ENCODE measurements at regions not wholly inside any gene's neighbourhood (a gene's known extent, or its start where the extent isn't known, plus 50 kb on each side); places are given as distances from the start of the nearest gene placed in this dataset.
"Not testable (repeated sequence)": the region's sequence is repeated elsewhere in the genome, so short reads cannot be mapped to it uniquely, and the experiment has no call there.

GRCh38 chr13:61136093-61136492 is 279.6 kb downstream of the PCDH20 start:
- DNase-seq: no peak

GRCh38 chr13:61135583-61135982 is 280.1 kb downstream of the PCDH20 start:
- DNase-seq: no peak

DNA sequence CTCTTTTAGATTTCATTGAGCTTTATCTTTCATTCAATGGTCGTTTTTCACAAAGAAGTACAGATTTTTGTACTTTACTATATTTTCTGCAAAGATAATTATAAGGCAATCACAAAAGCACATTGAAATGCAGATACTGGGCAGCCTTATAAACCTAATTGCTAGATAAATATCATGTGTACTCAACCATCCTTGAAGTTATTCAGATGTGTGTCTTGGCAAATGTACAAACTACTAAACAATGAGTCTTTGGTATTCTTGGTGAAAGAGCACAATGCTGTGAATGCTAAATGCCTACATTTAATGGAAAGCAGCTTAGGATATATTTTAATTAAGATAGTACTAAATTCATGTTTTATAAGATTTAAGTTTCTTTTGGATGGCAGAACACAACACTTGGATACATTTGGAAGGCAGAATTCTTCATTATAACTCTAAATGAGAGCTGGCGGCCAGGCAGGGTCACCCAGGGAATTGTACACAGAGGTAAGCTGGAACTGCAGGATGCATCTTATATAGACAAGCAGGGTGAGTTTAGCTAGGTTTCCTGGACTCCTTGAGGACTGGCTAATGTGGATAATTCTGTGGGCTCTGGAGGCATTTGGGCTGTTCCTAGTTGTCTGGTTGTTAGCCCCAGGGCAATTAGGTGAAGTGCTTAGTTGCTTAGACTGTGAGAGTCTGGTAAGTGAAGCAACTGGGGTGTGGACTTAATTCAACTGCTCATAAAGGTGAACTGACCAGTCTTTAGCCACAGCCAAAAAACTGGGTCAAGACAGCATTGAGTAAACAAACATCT is 286.6 kb downstream of the PCDH20 start:
- DNase-seq: no peak

DNA sequence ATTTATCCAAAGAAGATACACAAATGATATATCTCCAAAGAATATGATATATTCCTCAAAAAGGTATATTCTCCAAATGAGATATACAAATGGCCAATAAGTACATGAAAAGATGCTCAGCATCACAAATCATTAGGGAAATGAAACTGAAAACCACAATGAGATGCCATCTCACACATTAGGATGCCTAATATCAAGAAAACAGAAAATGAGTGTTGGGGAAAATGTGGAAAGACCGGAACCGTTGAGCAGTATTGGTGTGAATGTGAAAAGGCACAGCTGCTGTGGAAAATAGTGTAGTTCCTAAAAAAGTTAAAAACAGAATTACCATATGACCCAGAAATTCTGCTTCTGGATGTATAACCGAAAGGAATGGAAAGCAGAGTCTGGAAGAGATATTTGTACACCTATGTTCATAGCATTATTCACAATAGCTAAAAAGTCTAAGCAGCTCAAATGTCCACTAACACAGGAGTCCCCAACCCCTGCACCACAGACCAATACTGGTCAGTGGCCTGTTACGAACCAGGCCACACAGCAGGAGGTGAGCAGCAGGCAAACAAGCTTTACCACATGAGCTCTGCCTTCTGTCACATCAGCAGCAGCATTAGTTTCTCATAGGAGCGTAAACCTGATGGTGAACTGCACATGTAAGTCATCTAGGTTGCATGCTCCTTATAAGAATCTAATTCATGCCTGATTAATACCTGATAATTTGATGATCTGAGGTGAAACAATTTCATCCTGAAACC is 291.9 kb downstream of the PCDH20 start:
- no peak for DNase-seq

DNA sequence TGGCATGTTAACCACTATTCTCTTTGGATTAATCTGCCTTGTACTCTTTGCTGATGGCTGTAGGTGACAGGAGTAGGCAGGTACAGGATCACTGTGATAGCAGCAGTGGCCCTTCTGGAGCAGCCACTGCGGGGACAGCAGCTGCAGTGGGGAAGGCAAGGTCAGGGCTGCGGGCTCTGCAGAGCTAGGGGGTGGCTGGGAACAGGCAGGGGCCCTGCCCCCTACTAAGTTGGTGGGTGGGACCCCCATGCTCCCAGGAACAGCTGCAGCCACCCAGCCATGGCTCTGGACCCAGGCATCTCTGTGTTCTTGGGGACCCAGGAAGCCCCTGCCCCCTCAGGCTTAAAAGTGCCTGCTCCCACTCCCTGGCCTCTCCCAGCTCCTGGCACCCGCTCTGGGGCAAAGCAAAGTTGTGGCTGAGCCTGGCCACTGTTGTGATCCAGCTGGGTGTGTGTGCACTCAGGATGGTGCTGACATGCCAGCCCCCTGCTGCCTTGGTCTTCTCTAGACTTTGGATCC is 302.4 kb downstream of the PCDH20 start:
- no peak for DNase-seq

- no peak for DNase-seq
Observed at GRCh38 chr13:61111529-61111928, 304.1 kb downstream of the PCDH20 start.

DNA sequence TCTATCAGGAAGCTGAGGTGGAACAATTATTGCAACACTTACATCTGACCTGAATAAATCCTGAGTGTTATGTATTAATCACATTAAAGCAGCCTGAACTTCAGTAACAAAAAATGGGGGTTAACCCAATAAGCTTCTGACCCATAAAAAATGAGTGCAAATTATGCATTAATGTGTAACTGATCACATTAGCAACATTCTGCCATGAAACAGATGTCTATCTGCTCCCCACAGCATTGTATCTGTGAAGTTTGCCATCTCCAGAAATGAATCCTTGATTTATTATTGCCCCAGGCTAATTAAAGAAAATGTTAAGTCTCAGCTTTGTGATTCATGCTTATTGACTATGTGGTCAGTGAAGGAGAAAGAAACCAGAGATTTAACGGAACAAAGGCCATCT is 304.9 kb downstream of the PCDH20 start:
- DNase-seq: no peak

DNA sequence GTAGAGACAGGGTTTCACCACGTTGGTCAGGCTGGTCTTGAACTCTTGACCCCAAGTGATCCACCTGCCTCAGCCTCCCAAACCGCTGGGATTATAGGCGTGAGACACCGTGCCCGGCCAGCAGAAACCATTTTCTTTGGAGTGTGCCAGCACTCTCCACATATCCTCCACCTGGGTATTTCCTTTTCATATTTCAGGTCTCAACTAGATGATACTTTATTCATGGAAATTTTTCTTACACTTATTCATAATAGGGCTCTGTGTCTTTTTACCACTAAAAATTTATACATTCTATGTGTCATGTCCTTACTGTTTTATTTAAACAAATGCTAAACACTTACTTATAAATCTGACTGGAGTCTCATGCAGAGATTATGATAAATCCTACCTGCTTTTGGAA is 305.9 kb downstream of the PCDH20 start:
- DNase-seq: no peak

GRCh38 chr13:61107989-61108388 is 307.7 kb downstream of the PCDH20 start:
- no peak for DNase-seq

DNA sequence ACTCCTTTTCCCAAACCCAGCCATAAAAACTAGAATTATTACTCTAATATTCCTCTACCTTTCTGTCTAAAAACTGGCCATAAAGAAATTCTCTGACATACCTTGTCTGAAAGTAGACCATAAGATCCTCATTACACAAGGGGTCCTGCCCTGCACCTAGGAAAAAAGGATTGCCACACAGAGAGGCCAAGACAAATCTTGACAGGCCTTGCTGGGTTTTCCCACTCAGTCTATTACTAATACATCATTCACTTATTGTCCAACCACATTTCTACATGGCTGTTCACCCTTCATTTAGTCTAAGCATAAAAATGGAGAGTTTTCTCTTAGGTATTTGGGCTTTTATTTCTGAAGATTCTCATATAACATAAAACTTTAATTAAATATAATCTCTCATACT is 319.8 kb downstream of the PCDH20 start:
- no peak for DNase-seq

DNA sequence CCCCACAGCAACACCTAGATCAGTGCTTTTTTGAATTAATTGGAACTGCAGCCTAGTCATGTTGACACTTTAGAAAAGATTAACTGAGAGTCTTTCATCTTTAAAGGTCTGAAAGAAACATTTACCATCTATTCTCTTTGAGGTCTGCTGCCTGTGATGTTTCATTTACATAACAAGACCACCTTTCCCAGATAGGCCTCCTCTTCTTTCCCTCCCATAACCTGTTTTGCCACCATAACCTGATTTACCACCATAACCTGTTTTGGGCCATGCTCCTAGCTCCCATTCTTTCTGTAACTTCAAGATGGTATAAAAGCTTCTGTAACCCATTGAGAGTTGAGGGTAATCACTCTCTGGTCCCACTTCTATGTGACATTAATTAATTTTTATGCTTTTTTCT is 320.8 kb downstream of the PCDH20 start:
- no peak for DNase-seq

DNA sequence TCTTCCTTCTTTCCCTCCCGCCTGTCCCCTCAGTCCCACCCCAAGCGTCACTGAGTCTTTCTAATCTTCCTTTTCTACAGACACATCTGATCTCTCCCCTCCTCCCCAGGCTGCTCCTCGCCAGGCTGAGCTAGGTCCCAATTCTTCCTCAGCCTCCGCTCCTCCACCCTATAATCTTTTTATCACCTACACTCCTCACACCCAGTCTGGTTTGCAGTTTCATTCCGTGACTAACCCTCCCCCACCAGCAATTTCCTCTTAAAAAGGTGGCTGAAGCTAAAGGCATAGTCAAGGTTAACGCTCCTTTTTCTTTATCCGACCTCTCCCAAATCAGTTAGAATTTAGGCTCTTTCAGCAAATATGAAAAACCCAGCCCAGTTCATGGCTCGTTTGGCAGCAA is 325.8 kb downstream of the PCDH20 start:
- not testable (repeated sequence) for DNase-seq

DNA sequence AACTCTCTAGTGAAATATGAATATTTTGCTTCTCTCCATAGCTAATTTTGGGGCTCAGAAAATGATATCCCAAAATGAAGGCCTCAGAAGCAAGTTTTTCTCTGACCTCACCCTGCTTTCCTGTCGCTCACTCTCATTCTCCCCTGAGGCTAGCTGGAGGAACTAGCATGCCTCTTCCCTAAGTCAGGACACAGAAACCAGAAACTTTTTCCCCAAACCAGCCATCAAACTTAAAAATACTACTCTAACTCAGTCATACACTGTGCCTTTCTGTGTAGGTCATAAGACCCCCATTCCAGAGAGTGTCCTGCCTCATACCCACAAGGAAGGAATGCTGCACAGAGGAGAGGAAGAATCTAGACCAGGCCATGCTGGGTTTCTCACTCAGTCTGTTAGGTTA is 329.6 kb downstream of the PCDH20 start:
- no peak for DNase-seq

DNA sequence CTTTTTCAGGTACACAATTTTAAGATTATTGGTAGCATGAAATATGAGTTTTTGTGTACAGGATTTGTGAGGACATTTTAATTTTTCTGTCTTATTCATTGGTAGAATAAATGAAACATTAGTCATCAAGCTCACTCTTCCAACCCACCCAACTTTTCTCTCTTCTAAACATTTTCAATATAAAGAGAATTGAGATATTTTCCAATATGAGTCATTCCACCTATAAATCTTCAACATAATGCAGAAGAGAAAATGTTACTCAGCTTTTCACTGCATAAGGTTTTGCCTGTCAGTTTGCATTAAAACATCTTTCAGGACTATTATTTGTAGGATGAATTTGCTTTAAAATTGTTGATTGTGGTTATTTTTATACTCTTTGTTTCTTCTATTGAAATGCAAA is 330.7 kb downstream of the PCDH20 start:
- DNase-seq: no peak

- DNase-seq: no peak
Observed at GRCh38 chr13:61078976-61079770, 336.5 kb downstream of the PCDH20 start.

DNA sequence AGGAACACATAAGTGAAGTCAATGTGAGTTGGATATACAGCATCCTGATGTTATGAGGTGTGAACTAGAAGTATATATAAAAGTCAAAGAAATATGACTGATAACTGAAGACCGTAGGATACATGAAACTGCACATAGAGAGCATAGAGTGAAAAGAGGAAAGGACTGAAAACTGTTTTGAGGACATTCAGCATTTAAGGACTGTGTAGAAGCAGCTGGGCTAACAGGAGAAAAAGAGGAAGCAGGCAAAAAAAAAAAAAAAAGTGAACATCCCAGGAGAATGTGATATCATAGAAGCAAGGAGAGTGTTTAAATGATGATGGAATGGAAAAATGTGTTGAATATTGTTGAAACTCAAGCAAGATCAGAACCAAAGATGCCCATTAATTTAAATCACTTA is 363.5 kb downstream of the PCDH20 start:
- DNase-seq: no peak

DNA sequence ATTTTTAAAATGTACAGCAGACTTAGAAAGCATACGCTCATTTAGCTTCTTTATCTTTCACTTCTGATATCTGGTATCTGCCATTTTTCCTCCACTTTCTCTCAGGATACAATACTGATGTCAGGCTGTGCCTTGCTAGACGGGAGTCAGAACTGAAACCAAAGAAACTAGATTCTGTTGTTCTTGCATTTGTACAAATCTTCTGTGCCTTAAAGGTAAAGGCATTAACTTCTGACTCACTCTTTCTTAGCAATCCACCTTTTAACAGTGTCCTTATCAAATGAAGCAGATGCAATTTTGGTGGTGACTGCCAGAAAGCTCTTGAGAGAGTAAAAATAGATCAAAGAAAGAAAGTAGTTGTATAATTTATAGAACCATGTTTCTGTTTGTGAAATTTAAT is 370.4 kb downstream of the PCDH20 start:
- DNase-seq: no peak

- DNase-seq: no peak
Observed at GRCh38 chr13:61040181-61040580, 375.5 kb downstream of the PCDH20 start.

GRCh38 chr13:61039302-61039701 is 376.3 kb downstream of the PCDH20 start:
- DNase-seq: no peak

- no peak for DNase-seq
Observed at GRCh38 chr13:61036715-61037114, 378.9 kb downstream of the PCDH20 start.

DNA sequence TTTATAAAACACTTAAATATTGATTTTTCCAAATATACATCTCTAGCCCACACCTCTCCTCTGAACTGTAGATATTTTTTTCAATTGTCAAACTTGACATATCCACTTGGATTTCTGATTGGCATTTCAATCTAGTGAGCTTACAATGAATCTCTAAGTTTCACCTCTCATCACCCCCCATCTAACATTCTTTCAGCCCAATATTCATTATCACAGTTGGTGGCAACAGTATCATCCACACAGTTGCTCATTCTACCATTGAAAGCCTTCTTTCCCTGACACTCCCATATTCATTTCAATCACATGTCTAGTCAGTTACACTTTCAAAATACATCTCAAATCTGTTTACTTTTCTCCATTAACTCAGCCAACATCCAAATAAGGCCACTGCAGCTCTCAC is 385.2 kb downstream of the PCDH20 start:
- no peak for DNase-seq

GRCh38 chr13:61029064-61029463 is 386.6 kb downstream of the PCDH20 start:
- DNase-seq: no peak

- no peak for DNase-seq
Observed at GRCh38 chr13:61024046-61024445, 391.6 kb downstream of the PCDH20 start.
